RWPE2 (cell line): ENCODE measurements at regions not wholly inside any gene's neighbourhood (a gene's known extent, or its start where the extent isn't known, plus 50 kb on each side); places are given as distances from the start of the nearest gene placed in this dataset.

Experiments used
- ATAC-seq: fragments of 200-7000 bp; cut with Tn5 transposase; 3 replicates; pipeline ENCODE4 v1.9.1; 2021; ENCODE audit warnings: low read depth
- DNase-seq: peaks from one replicate; pipeline ENCODE4 v3.0.0-alpha.2; 2020; ENCODE audit warnings: low spot score
- H3K27ac ChIP-seq: fragments of 450-650 bp; 2 replicates; pipeline ENCODE4 v1.5.1; 2017; ENCODE audit warnings: mild to moderate bottlenecking; ENCODE audit not compliant: poor library complexity, severe bottlenecking
- H3K27me3 ChIP-seq: fragments of 250-450 bp; sonication (Bioruptor Pico); 2 replicates; pipeline ENCODE4 v1.5.1; 2021; ENCODE audit warnings: mild to moderate bottlenecking, moderate library complexity; ENCODE audit not compliant: insufficient read depth, poor library complexity, severe bottlenecking
- H3K36me3 ChIP-seq: fragments of 250-450 bp; sonication (Bioruptor Pico); 2 replicates; pipeline ENCODE4 v1.5.1; 2020; ENCODE audit warnings: low read depth, mild to moderate bottlenecking, moderate library complexity
- H3K4me1 ChIP-seq: fragments of 250-450 bp; sonication (Bioruptor Pico); 2 replicates; pipeline ENCODE4 v1.5.1; 2021; ENCODE audit warnings: mild to moderate bottlenecking, moderate library complexity; ENCODE audit not compliant: insufficient read depth, poor library complexity, severe bottlenecking
- H3K4me3 ChIP-seq: fragments of 250-450 bp; sonication (Bioruptor Pico); 2 replicates; pipeline ENCODE4 v1.5.1; 2021; ENCODE audit warnings: mild to moderate bottlenecking, moderate library complexity; ENCODE audit not compliant: severe bottlenecking
- H3K9me3 ChIP-seq: fragments of 250-450 bp; sonication (Bioruptor Pico); 2 replicates; pipeline ENCODE4 v1.5.1; 2021; ENCODE audit warnings: mild to moderate bottlenecking, moderate library complexity; ENCODE audit not compliant: severe bottlenecking
- CTCF ChIP-seq: fragments of 450-650 bp; IDR thresholded peaks from one replicate; pipeline ENCODE4 v1.5.1; 2017; ENCODE audit warnings: mild to moderate bottlenecking, moderate library complexity; ENCODE audit not compliant: poor library complexity, severe bottlenecking

DNA sequence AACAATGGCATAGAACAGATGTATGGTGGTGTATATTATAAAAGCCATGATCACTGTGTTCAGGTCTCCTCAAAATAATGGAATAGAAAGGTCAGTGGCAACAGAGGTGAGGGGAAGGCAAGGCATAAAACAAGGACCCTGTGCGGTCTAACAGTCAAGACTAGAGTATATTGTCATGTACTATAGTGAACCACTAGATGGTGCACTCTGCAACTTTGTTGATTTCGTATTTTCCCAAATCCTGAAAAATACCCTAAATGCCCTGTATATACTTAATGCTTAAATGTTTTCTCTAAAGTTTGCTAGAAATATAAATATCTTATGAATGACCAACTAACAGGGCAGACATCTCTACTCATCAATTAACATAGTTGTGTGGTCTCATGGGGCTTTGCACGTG, 453.0 kb downstream of the PCDH11X start:
- ATAC-seq, result no peak
- Histone ChIP-seq H3K27ac (no peak overlapping the region), H3K4me1 (no peaks in the 10 kb centered on the region), H3K27me3 (no peaks in the 10 kb centered on the region), H3K36me3 (no peaks in the 10 kb centered on the region), H3K9me3 (no peaks in the 10 kb centered on the region), H3K4me3 (no peak overlapping the region)
- no peak for DNase-seq
- peak; percentile 50 for TF ChIP-seq CTCF

- no peak overlapping the region for H3K4me3 ChIP-seq
- no peaks in the 10 kb centered on the region for H3K36me3 ChIP-seq
- ATAC-seq (no peak), DNase-seq (no peak)
- H3K4me1 ChIP-seq, result no peaks in the 10 kb centered on the region
- no peak overlapping the region for H3K27ac ChIP-seq
- no peak for TF ChIP-seq CTCF
- no peaks in the 10 kb centered on the region for H3K27me3 ChIP-seq
- no peaks in the 10 kb centered on the region for H3K9me3 ChIP-seq
Measured at GRCh38 chrX:92241249-92241648, 462.1 kb downstream of the PCDH11X start.

GRCh38 chrX:92247076-92247475, 467.9 kb downstream of the PCDH11X start:
- ATAC-seq, result peak; percentile 93
- no peak overlapping the region for H3K27ac ChIP-seq
- H3K4me3 ChIP-seq, result no peak overlapping the region
- no peak for TF ChIP-seq CTCF
- no peak for DNase-seq
- no peaks in the 10 kb centered on the region for H3K36me3 ChIP-seq
- H3K27me3 ChIP-seq, result no peaks in the 10 kb centered on the region
- no peaks in the 10 kb centered on the region for H3K4me1 ChIP-seq
- H3K9me3 ChIP-seq, result no peaks in the 10 kb centered on the region

GRCh38 chrX:92249125-92249524, 469.9 kb downstream of the PCDH11X start:
- no peaks in the 10 kb centered on the region for H3K9me3 ChIP-seq
- no peak overlapping the region for H3K27ac ChIP-seq
- H3K4me3 ChIP-seq, result no peak overlapping the region
- no peaks in the 10 kb centered on the region for H3K27me3 ChIP-seq
- no peak for DNase-seq
- no peaks in the 10 kb centered on the region for H3K4me1 ChIP-seq
- no peak for TF ChIP-seq CTCF
- ATAC-seq, result no peak
- H3K36me3 ChIP-seq, result no peaks in the 10 kb centered on the region

GRCh38 chrX:92260102-92260501, 480.9 kb downstream of the PCDH11X start:
- no peaks in the 10 kb centered on the region for H3K36me3 ChIP-seq
- ATAC-seq (no peak), DNase-seq (no peak)
- H3K9me3 ChIP-seq, result no peaks in the 10 kb centered on the region
- no peak for TF ChIP-seq CTCF
- H3K4me3 ChIP-seq, result no peak overlapping the region
- no peaks in the 10 kb centered on the region for H3K4me1 ChIP-seq
- H3K27me3 ChIP-seq, result no peaks in the 10 kb centered on the region
- H3K27ac ChIP-seq, result no peak overlapping the region
